GM19463 (cell line): ENCODE measurements at regions not wholly inside any gene's neighbourhood (a gene's known extent, or its start where the extent isn't known, plus 50 kb on each side); places are given as distances from the start of the nearest gene placed in this dataset.
"Not testable (repeated sequence)": the region's sequence is repeated elsewhere in the genome, so short reads cannot be mapped to it uniquely, and the experiment has no call there.

Experiments used
- ATAC-seq: cut with Tn5 transposase; IDR thresholded peaks from one replicate; pipeline ENCODE4 v1.9.1; 2021; ENCODE audit warnings: mild to moderate bottlenecking, moderate library complexity; ENCODE audit not compliant: unreplicated experiment

- no peak for ATAC-seq
Measured at GRCh38 chr20:22732751-22733150, 148.4 kb upstream of the FOXA2 start.

- ATAC-seq = not testable (repeated sequence)
Measured at GRCh38 chr20:22734946-22735647, 150.7 kb upstream of the FOXA2 start.

GRCh38 chr20:22740829-22741228, 156.5 kb upstream of the FOXA2 start:
- ATAC-seq = no peak

GRCh38 chr20:22744341-22745193, 160.2 kb upstream of the FOXA2 start:
- no peak for ATAC-seq

GRCh38 chr20:22745194-22745500, 160.8 kb upstream of the FOXA2 start:
- no peak for ATAC-seq

- no peak for ATAC-seq
Measured at GRCh38 chr20:22746957-22747356, 162.6 kb upstream of the FOXA2 start.

- no peak for ATAC-seq
Measured at GRCh38 chr20:22752324-22752723, 168.0 kb upstream of the FOXA2 start.

GRCh38 chr20:22757424-22758183, 173.2 kb upstream of the FOXA2 start:
- no peak for ATAC-seq

GRCh38 chr20:22758815-22759214, 174.4 kb upstream of the FOXA2 start:
- no peak for ATAC-seq

- no peak for ATAC-seq
Measured at GRCh38 chr20:22762576-22763256, 178.3 kb upstream of the FOXA2 start.

GRCh38 chr20:22763257-22763906, 179.0 kb upstream of the FOXA2 start:
- ATAC-seq = no peak

GRCh38 chr20:22768266-22769178, 184.2 kb upstream of the FOXA2 start:
- no peak for ATAC-seq

GRCh38 chr20:22770241-22770800, 185.9 kb upstream of the FOXA2 start:
- no peak for ATAC-seq

- ATAC-seq = no peak
Measured at GRCh38 chr20:22771706-22772105, 187.3 kb upstream of the FOXA2 start.

GRCh38 chr20:22773344-22773743, 189.0 kb upstream of the FOXA2 start:
- ATAC-seq = no peak

GRCh38 chr20:22775256-22775655, 190.9 kb upstream of the FOXA2 start:
- ATAC-seq = no peak

GRCh38 chr20:22775671-22776139, 191.3 kb upstream of the FOXA2 start:
- ATAC-seq = no peak

- no peak for ATAC-seq
Measured at GRCh38 chr20:22776369-22776768, 192.0 kb upstream of the FOXA2 start.

- no peak for ATAC-seq
Measured at GRCh38 chr20:22779878-22780277, 195.5 kb upstream of the FOXA2 start.
